Adrenal gland (tissue), 5 donors: ENCODE measurements at regions not wholly inside any gene's neighbourhood (a gene's known extent, or its start where the extent isn't known, plus 50 kb on each side); places are given as distances from the start of the nearest gene placed in this dataset.

Source experiments
- CTCF ChIP-seq, 6 experiments: fragments of 450-650 bp in 4 of 6; fragments of 200-600 bp in 2 of 6; sonication (generic) in 1 of 6; IDR thresholded peaks; 1 replicate in 5 of 6; 2 replicates in 1 of 6; pipeline versions ENCODE4 v1.5.1 to v1.8.0; 2016 to 2021; ENCODE audit warnings: antibody characterized with exemption in 6 of 6, mild to moderate bottlenecking in 2 of 6, moderate library complexity in 1 of 6
- POLR2A ChIP-seq, 2 donors: fragments of 450-650 bp; IDR thresholded peaks; one replicate each; pipeline ENCODE4 v1.6.1; 2017; ENCODE audit warnings: antibody characterized with exemption in 2 of 2, mild to moderate bottlenecking in 2 of 2, moderate library complexity in 1 of 2
- donor health status: DM: no; HTN: no; CAD: no.

- TF ChIP-seq CTCF (IDR thresholded peaks at IDR 0.05) (no peak), POLR2A (IDR thresholded peaks at IDR 0.05) (no peak)
Observed at GRCh38 chr22:34608106-34608505, 457.9 kb upstream of the ISX start.
